CD4-positive, alpha-beta T cell treated with Interleukin-4 for 4 hours (primary cell): ENCODE measurements at regions not wholly inside any gene's neighbourhood (a gene's known extent, or its start where the extent isn't known, plus 50 kb on each side); places are given as distances from the start of the nearest gene placed in this dataset.

ENCODE experiments used
- DNase-seq: peaks from one replicate; pipeline ENCODE4 v3.0.0-alpha.2; 2020

DNA sequence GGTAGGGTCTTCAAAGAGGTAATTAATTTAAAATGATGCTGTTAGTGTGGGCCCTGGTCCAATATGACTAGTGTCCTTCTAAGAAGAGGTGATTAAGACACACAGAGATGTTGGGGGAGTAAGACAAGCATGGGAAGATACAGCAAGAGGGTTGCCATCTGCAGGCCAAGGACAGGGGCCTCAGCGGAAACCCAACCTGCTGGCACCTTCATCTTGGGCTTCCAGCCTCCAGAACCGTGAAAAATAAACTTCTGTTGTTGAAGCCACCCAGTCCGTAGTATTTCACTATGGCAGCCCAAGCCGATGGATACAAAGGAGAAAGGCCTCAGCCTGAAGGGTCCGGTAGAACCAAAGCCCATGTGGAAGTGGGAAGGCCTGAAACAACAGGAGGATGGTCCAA, 161.7 kb upstream of the UBE2E1 start:
- no peak for DNase-seq

DNA sequence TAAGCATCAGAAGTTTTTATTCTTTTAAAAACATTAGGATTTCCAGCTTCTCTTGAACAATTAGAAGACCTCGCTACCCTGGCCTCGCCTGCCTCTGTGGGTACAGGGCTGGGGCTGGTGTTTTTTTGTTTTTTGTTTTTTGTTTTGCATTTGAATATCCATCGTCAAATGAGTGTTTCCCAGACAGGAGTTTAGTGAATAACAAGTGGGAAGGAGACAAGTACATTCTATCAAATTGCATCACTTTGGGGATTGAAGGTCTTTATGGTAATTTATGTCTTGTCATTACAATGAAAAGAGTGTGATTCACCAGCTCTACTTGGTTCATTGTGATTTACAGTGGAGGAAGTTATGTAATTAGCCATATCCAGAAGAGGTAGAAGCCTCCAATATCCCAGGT, 161.1 kb upstream of the UBE2E1 start:
- no peak for DNase-seq

DNA sequence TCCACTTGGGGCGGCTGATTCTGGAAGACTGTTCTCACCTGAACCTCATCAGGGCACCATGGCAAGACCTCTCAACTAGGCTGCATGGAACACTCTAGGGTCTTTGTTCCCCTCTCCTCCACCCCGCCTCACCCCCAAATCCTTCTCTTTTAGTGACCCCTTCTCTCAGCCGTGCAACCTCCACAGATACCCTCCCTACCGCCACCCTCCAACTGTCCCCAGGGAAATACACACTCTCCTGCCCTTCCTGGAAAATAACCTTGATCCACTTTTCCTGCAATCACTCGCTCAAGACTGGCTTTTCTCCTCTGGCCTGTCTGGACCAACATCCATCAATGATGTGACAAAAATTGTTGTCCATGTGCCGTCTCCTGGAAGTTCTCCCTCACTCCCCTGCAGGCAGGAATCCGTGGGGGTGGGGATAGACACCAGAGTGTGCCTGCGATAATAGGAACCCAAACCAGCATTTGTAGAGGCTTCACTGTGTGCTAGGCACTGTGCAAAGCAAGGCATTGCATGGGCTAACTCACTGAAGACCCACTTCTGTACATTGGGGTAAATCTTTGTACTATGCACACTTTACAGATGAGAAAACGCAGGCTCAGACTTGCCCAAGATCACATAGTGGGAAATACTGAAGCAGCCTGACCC, 160.1 kb upstream of the UBE2E1 start:
- DNase-seq, result no peak

DNA sequence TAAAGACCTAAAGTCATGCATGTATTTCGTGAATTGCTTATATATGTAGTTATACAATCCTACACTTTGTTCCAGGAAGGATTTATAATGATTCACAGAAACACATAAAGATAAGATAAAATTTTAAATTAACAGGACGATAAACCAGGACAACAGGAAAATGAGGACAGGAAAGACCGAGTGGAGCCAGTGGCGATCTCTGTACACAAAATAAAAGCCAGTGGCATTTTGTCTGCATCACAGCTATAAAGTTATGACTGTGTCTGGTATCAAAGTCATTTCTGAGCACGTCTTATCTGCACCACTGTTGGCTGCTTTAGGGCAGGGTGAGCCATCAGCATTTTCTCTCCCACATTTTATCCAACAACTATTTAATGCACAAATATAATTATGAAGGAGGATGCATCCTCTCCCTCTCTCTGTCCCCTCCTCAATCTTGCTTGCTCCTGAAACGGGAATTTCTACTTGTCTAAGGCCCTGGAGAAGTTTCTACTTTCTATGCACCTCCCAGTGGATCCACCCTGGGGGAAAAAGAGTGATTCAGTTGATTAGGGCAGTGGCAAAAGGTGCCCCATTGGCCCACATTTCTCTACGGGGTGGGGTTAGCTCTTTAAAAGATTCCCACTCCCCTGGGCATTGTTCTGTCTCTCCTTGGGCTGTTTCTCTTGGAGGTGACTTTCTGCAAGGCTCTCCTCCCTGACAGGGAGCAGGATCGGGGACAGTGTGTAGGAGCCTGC, 159.4 kb upstream of the UBE2E1 start:
- no peak for DNase-seq

DNA sequence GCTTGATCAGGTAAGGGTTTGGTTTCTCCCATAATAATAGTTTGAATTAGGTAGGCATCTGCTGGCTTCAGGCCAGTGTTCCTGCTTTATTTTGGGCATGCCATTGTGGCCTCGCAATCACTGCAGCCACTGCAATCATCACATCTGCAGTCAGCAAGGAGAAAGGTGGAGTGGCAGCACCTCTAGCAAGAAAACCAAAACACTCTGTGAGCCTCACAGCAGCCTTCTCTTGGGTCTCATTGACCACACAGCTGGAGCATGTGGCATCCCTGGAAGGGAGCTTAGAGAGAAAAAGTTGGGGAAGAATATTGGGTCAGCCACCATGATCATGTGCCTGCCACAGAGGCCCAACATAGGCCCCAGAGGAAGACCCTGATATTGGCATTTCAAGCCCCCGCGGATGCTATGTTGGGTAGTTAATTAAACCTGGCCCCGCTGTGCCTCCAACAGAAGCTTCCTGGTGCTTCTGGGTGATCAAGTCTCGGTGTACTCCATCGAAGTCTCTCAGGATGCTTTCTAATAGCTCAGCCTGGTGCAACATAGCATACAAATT, 158.0 kb upstream of the UBE2E1 start:
- DNase-seq, result no peak

DNA sequence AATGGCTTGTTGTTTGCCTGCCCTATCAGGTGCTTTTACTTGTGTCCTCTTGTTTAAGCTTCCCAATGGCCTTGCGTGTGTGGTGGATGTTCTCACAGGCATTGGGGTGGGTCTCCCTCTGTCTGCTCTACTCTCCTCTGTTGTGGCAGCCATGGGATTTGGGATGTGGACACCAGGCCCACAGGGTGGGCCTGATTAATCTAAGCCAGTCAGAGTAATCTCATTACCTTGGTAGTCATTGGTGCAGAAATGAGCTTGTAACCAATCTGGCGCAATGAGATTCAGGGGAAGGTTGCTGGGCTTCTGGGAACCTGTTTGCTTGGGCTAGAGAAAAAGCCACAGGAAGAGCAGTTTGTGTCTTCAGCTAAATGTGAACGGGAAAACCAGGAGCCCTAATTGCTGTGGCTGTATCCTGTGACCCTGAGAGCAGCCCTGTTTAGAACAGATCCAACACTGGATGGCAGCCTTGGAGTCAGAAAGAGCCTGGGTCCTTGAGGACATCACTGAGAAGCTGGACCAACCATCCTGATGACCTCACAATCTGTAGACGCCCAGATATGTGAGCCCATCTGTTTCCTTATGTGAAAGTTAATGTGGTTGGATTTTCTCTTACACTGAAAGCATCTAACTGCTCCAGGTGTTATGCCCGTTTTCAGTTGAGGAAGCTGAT, 157.3 kb upstream of the UBE2E1 start:
- DNase-seq, result no peak

DNA sequence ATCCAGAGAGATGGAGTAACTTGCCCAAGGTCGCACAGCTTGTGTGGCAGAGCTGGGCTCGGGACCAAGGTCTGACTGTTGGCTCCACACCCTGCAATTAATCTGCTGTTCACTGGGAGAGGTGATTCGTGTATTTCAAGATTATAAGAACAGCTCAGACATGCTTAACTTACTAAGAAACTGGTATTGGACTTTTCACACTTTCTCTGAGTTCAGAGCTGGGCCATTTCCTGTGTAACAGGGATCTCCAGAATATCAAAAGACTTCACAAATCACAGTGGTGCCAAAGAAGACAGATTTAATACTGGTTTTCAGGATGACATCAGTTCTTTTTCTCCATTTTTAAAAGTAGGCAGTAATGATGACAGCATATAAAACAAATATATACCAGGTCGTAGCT, 156.8 kb upstream of the UBE2E1 start:
- no peak for DNase-seq

DNA sequence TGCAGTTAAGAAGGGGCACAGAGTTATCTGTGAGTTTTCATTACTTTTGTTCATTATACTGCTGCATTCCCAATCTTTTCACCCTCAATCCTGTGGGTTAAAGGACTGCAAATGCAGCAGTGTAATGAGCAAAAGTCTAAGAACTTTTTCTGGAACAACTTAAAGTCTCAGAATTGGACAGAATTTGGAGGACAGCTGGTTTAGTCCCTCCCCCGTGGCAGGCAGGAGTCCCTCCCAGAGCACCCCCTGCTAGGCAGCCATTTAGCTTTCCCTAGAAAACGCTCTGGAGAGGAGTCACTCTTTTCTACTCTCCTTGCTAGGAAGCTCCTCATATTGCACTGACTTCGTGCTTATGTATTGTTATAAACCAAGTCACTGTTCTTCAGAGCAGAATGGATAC, 156.3 kb upstream of the UBE2E1 start:
- no peak for DNase-seq

DNA sequence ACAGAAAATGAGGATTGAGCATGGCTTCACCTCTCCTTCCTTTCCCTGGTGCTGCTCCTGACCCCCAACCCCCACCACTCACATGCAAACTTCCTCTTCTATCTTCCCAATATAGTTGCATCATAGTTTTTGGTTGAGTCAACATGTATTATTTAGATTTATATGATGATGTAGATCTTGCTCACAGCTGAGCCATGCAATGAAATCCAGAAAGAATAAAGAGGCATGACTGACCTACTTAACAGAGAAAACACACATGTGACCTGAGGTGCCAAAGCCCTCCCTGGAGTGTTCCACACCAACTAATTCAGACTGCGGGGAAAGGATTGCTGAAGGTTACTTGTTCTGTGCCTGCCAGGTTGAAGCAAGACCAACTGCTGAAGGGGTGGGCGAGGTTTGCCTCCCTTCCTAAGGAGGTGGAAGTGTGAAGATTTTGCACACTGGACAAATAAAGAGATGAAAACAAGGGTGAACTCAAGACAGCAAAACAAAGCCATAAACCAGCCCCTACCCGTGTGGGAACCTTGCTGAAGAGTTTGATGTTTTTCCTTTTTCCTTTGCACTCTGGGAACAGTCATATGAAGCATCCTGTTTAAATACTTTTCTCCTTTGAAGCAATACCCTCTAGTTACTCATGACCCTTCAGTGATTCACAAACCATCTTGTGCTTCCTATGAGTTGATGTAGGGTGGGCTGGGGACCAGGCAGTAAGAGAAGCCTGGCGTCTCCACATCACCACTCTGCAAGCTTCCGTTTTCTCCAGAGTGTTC, 155.2 kb upstream of the UBE2E1 start:
- no peak for DNase-seq

DNA sequence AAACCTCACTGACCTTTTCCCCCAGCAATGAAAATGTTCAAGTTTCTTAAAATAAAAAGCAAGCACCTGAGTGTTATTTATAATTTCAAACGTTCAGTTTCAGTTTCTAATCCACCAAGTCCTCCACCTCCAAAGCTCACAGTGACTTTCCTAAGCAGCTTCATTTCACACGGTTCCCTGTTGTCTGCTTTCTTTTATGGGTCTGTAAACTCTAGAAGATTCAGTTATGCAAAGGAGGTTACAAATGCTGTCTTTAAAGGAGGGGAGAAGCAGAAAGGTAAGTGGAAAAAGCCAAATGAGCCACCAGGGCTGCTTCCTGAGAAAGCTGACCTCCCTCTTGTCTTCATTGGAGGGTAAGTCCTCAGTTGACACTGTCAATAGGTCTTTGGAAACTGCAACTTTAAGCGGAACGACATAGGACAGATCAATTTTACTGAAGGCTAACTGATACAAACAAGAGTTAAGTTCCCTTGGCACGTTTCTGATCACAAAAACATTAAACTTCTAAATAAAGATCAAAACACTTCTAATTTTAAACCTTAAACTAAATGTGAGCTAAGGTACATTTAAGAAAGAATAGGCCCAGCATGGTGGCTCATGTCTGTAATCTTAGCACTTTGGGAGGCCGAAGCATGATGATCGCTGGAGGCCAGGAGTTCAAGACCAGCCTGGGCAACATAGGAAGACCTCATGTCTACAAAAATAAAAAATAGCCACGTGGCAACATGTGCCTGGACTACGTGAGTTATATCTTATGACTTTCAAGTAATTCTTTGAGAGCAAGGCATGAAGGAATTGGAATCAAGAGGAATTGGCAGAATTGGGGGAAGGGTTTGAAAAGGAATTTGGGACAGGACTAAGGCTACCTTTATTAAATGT, 151.9 kb upstream of the UBE2E1 start:
- DNase-seq, result no peak

DNA sequence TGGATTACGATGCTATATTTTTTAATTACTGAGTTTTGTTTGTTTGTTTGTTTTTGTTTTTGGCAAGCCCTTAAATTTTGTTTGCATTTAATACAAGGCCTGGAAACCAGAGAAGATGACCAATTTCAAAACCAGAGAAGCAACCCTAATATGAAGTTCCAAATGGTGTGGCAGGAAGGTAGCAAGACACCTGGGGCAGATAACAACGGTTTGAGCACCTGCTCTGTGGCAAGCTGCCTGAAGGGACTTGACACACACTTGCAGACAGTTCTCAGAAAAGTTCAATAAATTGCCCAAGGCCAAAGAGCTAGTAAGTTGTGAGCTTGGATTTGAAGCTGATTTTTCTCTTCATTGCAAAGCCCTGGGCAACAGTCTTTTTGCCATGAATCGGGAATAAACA, 151.2 kb upstream of the UBE2E1 start:
- DNase-seq, result no peak

DNA sequence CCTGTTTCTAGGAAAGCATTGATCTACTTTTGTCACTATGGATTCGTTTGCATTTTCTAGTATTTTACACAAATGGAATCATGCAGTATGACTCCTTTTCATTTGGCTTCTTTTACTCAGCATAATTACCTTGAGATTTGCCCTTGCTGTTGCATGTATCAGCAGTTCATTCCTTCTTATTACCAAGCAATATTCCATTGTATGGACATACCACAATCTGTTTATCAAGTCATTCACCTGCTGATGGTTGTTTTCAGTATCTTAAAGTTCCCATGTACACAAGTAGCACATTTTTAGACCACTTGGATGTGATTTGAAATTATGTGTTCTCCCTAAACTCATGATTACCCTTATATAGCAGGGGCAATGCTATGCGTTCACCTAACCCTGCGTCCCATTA, 150.0 kb upstream of the UBE2E1 start:
- DNase-seq, result no peak

DNA sequence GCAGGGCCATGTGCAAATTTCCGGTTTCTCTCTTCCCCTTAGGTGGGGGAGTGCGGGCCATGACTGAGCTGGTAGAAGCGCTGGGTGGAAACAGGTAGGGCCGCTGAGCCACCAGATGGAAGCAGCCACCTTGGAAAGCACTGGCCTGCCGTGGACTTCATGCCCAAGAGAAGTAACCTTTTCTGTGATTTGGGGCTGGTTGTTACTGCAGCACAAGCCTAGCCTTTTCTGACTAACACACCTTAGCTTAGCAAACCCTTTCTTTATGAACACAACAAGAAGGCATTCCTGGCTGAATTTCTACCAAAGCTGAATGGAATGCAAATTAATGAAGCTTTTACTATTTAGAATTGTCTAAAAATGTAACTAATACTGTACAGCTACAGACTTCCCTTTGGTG, 149.6 kb upstream of the UBE2E1 start:
- no peak for DNase-seq

DNA sequence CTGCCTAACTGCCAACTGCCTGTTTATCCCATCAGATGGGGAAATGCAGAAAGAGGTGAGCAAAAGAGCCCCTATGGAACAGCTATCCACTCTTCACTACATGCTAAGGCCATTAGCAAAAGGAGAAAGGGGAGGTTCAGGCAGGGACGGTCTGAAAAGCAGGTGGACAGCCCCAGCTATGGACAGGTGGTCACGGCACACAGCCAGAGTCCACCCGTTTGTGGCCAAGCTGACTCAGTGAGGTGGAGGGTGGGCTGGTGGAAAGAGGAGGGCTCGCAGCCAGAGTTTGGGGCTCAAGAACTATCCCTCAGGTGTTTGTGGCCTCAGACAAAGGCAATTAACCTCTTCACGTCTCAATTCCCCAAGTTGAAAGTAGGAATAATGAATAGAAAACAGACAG, 148.9 kb upstream of the UBE2E1 start:
- no peak for DNase-seq

DNA sequence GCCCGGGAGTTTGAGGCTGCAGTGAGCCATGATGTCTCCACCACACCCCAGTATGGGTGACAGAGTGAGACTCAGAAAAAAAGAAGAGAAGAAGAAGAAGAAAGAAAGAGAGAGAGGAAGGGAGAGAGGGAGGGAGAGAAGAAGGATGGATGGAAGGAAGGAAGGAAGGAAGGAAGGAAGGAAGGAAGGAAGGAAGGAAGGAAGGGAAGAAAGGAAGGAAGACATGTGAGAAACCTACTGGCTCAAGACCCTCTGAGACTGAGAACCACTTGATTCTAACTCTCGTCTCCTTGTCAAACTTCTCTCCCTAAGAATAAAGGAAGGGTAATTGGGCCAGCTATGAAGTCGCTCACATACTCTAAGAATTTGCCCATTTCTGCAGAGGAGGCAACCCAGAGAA, 148.1 kb upstream of the UBE2E1 start:
- no peak for DNase-seq

DNA sequence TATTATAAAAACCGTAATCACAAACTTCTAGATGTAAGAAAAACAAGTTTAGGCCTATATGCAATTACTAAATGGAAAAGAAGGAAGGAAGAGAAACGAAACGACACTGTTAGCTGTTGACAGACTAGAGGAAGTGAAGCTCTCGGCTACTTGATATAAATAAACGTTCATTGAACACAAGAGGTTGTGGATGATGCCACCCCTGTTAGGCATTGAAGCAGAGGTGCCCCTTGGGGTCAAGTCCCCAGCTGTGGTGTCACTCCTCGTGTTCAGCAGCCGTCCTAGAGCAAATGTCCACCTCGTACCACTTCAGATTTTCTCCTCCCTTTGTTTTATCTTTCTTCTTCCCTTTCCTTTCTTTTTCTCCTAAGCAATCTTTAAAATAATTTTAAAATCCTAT, 146.5 kb upstream of the UBE2E1 start:
- DNase-seq, result no peak

DNA sequence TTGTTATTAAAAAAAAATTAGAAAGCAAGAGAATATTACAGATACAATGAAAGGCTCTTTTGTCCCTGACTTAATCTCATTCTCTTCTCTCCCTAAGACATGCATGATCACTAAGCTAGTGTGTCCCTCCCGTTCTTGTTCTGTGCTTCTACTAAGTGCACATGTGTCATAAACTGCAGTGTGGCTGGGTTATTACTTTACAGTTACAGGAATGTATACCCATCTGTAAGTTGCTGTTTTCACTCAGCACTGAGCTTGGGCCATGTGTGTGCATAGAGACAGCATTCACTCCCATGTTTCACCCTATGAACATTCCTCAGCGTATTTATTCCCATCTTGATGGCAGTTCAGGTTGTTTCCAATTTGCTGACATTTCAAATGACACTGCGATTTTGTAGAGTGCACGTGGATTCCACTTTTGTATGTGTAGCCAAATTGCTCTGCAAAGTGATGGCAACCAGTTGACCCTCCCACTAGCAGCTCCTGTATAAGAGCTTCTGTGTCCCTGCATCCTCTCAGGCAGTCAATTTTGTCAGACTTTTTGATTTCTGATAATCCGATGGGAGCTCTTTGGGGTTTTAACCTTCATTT, 145.8 kb upstream of the UBE2E1 start:
- DNase-seq, result no peak

DNA sequence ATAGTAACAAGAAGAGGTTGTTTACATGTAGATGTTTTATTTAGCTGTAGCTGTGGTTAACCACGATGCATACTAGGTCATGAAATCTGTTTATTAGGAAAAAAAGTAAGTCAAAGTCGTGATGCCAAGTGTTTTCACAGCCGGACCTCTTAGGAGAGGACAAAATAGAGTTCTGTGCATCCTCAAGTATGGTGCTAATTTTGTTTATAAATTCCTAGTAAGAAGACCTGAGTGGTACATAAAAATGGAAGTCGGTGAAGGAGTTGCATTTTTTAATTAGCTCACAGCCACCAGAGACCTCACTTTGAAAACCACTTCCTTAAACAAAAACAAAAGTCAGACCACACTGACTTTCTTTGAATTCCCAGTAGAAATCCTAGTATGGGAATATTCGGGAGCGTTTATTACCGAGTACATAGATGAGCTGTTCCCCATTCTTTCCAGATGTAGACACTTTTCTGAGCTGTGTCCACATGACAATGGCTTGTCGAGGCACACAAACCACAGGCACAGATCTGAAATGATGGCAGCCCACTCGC, 143.6 kb upstream of the UBE2E1 start:
- no peak for DNase-seq

DNA sequence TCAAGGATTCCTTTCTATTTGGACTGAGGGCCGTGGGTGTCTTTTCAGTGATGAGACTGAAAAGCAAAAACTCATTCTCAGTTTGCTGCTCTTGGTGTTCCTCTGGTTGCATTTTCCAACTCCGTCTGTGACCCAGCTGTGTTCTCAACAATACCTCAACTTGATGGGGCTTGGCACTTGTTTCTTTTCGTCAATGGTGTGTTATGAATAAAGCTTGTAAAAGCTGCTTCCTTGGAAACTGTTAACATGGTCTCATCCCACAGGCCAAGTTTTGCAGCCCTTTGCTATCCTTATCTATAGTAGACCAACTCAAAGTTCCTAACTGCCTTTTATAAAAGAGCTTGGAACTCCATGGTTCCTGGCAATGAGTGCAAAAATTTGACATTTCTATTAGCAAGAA, 142.5 kb upstream of the UBE2E1 start:
- DNase-seq, result no peak

DNA sequence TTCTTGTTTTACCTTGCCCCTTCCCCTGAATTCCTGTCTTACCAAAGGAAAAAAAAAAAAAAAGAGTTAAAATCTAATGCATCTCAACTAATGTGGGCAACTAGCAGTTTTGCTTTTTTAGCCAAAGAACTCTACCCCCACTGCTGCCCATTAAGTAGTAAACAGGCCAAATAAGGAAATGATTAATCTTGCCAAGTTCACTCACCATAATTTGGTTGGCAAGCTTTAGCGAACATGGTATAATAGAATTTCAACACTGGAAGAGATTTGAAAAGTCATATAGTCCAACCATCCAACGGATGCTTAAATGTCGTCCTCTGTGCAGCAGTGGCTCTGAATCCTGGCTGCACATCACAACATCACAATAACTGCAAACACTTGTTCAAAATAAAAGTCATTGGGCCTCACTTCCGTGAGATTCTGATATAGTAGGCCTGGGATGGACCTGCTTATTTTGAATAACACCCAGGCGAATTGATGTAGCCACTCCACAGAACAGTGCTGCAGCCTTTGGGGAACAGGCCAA, 142.0 kb upstream of the UBE2E1 start:
- DNase-seq, result no peak

DNA sequence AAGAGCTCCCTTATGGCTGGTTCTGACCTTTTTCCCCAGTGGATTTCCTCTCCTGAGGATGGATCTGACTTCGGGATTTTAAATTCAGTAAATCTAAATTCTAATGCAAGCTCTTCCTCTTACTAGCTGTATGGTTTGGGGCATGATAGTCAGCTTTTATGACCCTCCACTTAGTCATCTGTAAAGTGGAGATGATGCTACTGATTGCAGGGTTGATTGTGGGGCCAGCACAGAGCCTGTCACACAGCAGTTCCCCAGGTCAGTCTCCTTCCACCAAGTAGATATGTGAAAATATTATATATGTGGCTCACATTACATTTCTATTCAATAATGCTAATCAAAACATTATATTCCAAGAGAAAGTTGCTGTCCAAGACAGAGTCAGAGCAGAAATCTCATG, 141.3 kb upstream of the UBE2E1 start:
- DNase-seq, result no peak
